Sigmoid colon (tissue), 6 donors: ENCODE measurements at regions not wholly inside any gene's neighbourhood (a gene's known extent, or its start where the extent isn't known, plus 50 kb on each side); places are given as distances from the start of the nearest gene placed in this dataset.

ENCODE experiments used
- DNase-seq: peaks from one replicate; pipeline ENCODE4 v3.0.0-alpha.2; 2019
- H3K27ac ChIP-seq, 4 donors: fragments of 200-600 bp; sonication (generic); one replicate each; pipeline ENCODE4 v1.5.1; 2016 to 2019; ENCODE audit warnings: mild to moderate bottlenecking in 1 of 4
- H3K27me3 ChIP-seq, 3 donors: fragments of 200-600 bp; sonication (generic); one replicate each; pipeline ENCODE4 v1.5.1; 2019; ENCODE audit warnings: mild to moderate bottlenecking in 1 of 3
- H3K36me3 ChIP-seq, 4 donors: fragments of 200-600 bp; sonication (generic); one replicate each; pipeline ENCODE4 v1.5.1; 2016 to 2019
- H3K4me1 ChIP-seq, 4 donors: fragments of 200-600 bp; sonication (generic); one replicate each; pipeline ENCODE4 v1.5.1; 2017 to 2019
- H3K4me3 ChIP-seq, 4 donors: fragments of 200-600 bp; sonication (generic); one replicate each; pipeline ENCODE4 v1.5.1; 2017 to 2019; ENCODE audit warnings: mild to moderate bottlenecking in 2 of 4, moderate library complexity in 1 of 4
- H3K9me3 ChIP-seq, 4 donors: fragments of 200-600 bp in 3 of 4; sonication (generic) in 3 of 4; one replicate each; pipeline versions ENCODE4 v1.5.1 to v1.6.1; 2013 to 2019
- EP300 ChIP-seq, 4 donors: sonication (generic); formaldehyde crosslinking; IDR thresholded peaks; one replicate each; pipeline ENCODE4 v1.6.1; 2017; ENCODE audit warnings: antibody characterized with exemption in 4 of 4
- POLR2A ChIP-seq, 2 donors: fragments of 450-650 bp; IDR thresholded peaks; one replicate each; pipeline ENCODE4 v1.6.1; 2016; ENCODE audit warnings: antibody characterized with exemption in 2 of 2, mild to moderate bottlenecking in 2 of 2, moderate library complexity in 2 of 2
- POLR2AphosphoS5 ChIP-seq, 4 donors: sonication (generic); formaldehyde crosslinking; IDR thresholded peaks; one replicate each; pipeline ENCODE4 v1.6.1; 2017; ENCODE audit warnings: antibody characterized with exemption in 4 of 4
- WGBS, 2 donors: extraction: QIAGEN DNeasy Blood & Tissue Kit; methylation state at CpG; one replicate each; pipeline ENCODE4 v1.1.7; 2013; 5-methylcytosine and 5-hydroxymethylcytosine counted together
- intact Hi-C: fragments of 100-400 bp; cut with DNase I; formaldehyde crosslinking; loops from one replicate; pipeline ENCODE4 v1.15.1; 2023
- TF ChIP-seq, protein P1 (sequence below), 4 experiments: fragments of 450-650 bp in 3 of 4; fragments of 200-600 bp in 1 of 4; IDR thresholded peaks; one replicate each; pipeline ENCODE4 v1.5.1; 2016 to 2019; ENCODE audit warnings: antibody characterized with exemption in 4 of 4, mild to moderate bottlenecking in 3 of 4, moderate library complexity in 2 of 4
- donor health status: healthy with polysubstance abuse.
- donor health status: healthy.

DNA sequence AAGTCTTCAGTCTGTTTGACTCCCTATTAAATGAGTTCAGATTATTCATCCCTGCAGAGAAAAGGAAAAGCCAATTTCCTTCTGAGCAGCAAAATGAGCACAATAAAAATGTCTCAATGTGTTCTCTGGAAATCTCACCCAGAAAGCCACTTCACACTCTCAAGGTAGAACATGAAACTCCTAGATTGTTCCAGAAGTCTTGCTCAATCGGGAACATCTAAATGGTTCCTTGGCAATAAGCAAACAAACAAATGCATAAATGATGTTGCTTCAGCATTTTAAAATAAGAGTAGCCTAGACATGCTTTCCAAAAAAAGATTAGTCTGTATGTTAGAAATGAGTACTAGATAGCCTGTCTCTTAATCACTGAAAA lies 59.7 kb upstream of the TNFRSF19 start:
- DNase-seq = no peak
- TF ChIP-seq POLR2A (IDR thresholded peaks at IDR 0.05) = no peak
- TF ChIP-seq, protein P1, sequence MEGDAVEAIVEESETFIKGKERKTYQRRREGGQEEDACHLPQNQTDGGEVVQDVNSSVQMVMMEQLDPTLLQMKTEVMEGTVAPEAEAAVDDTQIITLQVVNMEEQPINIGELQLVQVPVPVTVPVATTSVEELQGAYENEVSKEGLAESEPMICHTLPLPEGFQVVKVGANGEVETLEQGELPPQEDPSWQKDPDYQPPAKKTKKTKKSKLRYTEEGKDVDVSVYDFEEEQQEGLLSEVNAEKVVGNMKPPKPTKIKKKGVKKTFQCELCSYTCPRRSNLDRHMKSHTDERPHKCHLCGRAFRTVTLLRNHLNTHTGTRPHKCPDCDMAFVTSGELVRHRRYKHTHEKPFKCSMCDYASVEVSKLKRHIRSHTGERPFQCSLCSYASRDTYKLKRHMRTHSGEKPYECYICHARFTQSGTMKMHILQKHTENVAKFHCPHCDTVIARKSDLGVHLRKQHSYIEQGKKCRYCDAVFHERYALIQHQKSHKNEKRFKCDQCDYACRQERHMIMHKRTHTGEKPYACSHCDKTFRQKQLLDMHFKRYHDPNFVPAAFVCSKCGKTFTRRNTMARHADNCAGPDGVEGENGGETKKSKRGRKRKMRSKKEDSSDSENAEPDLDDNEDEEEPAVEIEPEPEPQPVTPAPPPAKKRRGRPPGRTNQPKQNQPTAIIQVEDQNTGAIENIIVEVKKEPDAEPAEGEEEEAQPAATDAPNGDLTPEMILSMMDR (IDR thresholded peaks at IDR 0.05) = no peak
- TF ChIP-seq POLR2AphosphoS5 (IDR thresholded peaks at IDR 0.05) = no peak
- TF ChIP-seq EP300 (IDR thresholded peaks at IDR 0.05) = no peak
- Histone ChIP-seq H3K27ac (no peak overlapping the region), H3K27me3 (no peaks in the 10 kb centered on the region), H3K4me3 (no peak overlapping the region), H3K9me3 (no peaks in the 10 kb centered on the region), H3K36me3 (no peaks in the 10 kb centered on the region), H3K4me1 (peaks cover 0 to under 1% (median 0%) of the 10 kb centered on the region in 4 donors)
- WGBS, 2 donors = 61 to 74% methylated on average over 1 of the region's 1 CpG
- intact Hi-C loops = no loop called here

DNA sequence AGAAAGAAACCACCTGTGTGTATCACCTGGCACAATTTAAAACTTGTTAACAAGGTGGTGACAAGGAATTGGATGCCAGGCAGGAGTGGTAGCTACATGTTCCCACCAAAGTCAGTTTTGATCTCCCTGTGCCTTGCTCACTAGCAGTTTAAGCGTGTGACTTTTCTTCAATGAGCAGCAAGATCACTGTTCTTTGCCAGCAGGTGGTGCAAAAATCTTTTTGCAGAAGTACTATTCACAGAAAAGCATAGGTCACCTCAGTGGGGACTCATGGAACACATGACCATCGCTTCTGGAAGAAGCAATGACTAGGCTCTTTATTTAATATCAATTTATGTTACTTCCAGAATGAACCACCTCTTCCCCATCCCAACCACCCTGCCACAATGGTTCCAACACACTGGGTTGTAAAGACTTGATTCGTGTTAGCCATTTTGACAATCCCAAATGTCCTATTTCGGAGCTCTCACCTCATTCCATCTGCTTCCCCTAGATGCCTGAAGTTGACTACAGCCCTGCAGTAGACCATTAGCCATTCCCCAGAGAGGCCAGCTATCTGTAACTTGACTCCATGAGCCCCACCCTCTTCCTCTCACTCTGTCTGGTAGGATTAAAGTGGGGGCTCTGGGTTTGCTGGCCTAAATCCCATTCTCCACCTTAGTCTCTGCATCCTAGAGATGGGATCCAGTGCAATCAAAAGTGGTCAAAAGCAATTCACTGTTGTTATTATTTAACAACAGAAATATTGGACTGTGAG lies 59.1 kb upstream of the TNFRSF19 start:
- TF ChIP-seq EP300 (IDR thresholded peaks at IDR 0.05) (no peak), POLR2A (IDR thresholded peaks at IDR 0.05) (no peak), POLR2AphosphoS5 (IDR thresholded peaks at IDR 0.05) (no peak)
- TF ChIP-seq, protein P1 (IDR thresholded peaks at IDR 0.05) = no peak
- WGBS, 2 donors = 62 to 69% methylated on average over 4 of the region's 4 CpGs
- H3K27ac ChIP-seq = no peak overlapping the region
- H3K4me3 ChIP-seq = no peak overlapping the region
- H3K9me3 ChIP-seq = no peaks in the 10 kb centered on the region
- H3K27me3 ChIP-seq = no peaks in the 10 kb centered on the region
- intact Hi-C loops = no loop called here
- H3K36me3 ChIP-seq = no peaks in the 10 kb centered on the region
- H3K4me1 ChIP-seq = no peaks in the 10 kb centered on the region
- DNase-seq = no peak

DNA sequence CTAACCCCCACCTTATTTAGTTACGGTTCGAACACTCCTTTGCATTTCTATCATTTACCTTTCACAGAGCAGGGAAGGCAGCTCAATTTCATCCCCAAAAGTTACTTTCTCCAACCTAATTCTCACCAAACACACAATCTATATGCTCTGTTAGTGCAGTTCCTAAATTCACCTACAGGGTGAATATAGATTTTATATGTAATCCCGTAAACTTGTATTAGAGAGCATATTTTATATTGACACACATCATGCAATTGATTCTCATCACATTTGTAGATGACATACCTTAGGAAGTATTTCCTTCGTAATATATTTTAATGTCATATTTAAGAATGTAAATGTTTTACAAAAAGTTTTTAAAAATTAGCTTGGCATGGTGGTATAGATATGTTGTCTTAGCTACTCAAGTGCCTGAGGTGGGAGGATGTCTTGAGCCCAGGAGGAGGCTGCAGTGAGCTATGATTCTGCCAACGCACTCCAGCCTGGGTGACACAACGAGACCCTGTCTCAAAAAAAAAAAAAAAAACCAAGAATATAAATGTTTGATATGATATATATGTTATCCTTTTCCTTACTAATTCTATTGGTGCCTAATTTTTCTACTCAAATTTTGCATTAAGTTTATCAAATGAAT lies 57.3 kb upstream of the TNFRSF19 start:
- no peak overlapping the region for H3K27ac ChIP-seq
- H3K36me3 ChIP-seq = no peaks in the 10 kb centered on the region
- no peaks in the 10 kb centered on the region for H3K4me1 ChIP-seq
- H3K4me3 ChIP-seq = no peak overlapping the region
- H3K27me3 ChIP-seq = no peaks in the 10 kb centered on the region
- WGBS, 2 donors = 90 to 92% methylated on average over 6 of the region's 6 CpGs
- H3K9me3 ChIP-seq = no peaks in the 10 kb centered on the region
- DNase-seq = no peak
- intact Hi-C loops = no loop called here
- TF ChIP-seq POLR2A (IDR thresholded peaks at IDR 0.05) = no peak
- TF ChIP-seq, protein P1 (IDR thresholded peaks at IDR 0.05) = no peak
- TF ChIP-seq EP300 (IDR thresholded peaks at IDR 0.05) = no peak
- no peak for TF ChIP-seq POLR2AphosphoS5 (IDR thresholded peaks at IDR 0.05)

DNA sequence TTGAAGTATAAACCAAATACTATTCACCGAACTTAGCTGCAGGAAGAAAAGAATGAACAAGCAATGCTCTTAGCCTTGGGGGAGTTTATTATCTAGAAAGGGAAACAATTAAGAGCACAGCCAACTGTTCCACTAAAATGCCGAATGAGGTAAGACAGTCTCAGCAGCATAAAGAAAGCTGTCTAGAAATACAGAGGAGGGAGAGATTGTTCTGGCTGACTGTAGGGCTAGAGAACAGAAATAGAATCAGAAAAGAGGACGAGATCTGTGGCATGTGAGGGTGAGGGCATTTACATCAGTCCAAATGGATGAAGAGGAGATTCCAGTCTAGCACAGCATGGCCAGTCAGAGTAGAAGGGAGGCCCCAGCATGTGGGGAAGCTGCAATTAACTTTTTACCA lies 56.8 kb upstream of the TNFRSF19 start:
- no peaks in the 10 kb centered on the region for H3K36me3 ChIP-seq
- H3K4me1 ChIP-seq = no peaks in the 10 kb centered on the region
- no peak overlapping the region for H3K4me3 ChIP-seq
- intact Hi-C loops = no loop called here
- 67 to 79% methylated on average over 3 of the region's 3 CpGs for WGBS, 2 donors
- H3K27ac ChIP-seq = no peak overlapping the region
- DNase-seq = no peak
- no peaks in the 10 kb centered on the region for H3K27me3 ChIP-seq
- H3K9me3 ChIP-seq = no peaks in the 10 kb centered on the region
- no peak for TF ChIP-seq POLR2AphosphoS5 (IDR thresholded peaks at IDR 0.05)
- TF ChIP-seq EP300 (IDR thresholded peaks at IDR 0.05) = no peak
- no peak for TF ChIP-seq POLR2A (IDR thresholded peaks at IDR 0.05)
- TF ChIP-seq, protein P1 (IDR thresholded peaks at IDR 0.05) = no peak
